Cardiac muscle cell (in vitro differentiated cells and primary cell): ENCODE measurements at regions not wholly inside any gene's neighbourhood (a gene's known extent, or its start where the extent isn't known, plus 50 kb on each side); places are given as distances from the start of the nearest gene placed in this dataset.

Experiments
- DNase-seq, 2 donors: peaks; one replicate each; pipeline versions ENCODE4 v3.0.0 to v3.0.0-alpha.2; 2010 to 2017; ENCODE audit warnings: low read depth in 1 of 2, low spot score in 1 of 2
- H3K27ac ChIP-seq: fragments of 200-600 bp; sonication (generic); 2 replicates; pipeline ENCODE4 v1.5.1; 2016
- H3K27me3 ChIP-seq: fragments of 200-600 bp; sonication (generic); 2 replicates; pipeline ENCODE4 v1.6.0; 2016; ENCODE audit warnings: control low read depth
- H3K36me3 ChIP-seq: fragments of 200-600 bp; sonication (generic); 2 replicates; pipeline ENCODE4 v1.5.1; 2016; ENCODE audit warnings: control low read depth
- H3K4me1 ChIP-seq: fragments of 200-600 bp; sonication (generic); 2 replicates; pipeline ENCODE4 v1.8.1; 2017; ENCODE audit warnings: low read depth, mild to moderate bottlenecking, mixed run types
- H3K4me3 ChIP-seq: fragments of 200-600 bp; sonication (generic); 2 replicates; pipeline ENCODE4 v1.5.1; 2016; ENCODE audit warnings: mild to moderate bottlenecking
- H3K9me3 ChIP-seq: fragments of 200-600 bp; sonication (generic); 2 replicates; pipeline ENCODE4 v1.5.1; 2017; ENCODE audit warnings: low read depth, mild to moderate bottlenecking, control low read depth
- TF ChIP-seq, protein P1 (sequence below): IDR thresholded peaks from 2 replicates; pipeline ENCODE4 v1.5.1; 2012; ENCODE audit warnings: low read depth, mild to moderate bottlenecking, low read length

DNA sequence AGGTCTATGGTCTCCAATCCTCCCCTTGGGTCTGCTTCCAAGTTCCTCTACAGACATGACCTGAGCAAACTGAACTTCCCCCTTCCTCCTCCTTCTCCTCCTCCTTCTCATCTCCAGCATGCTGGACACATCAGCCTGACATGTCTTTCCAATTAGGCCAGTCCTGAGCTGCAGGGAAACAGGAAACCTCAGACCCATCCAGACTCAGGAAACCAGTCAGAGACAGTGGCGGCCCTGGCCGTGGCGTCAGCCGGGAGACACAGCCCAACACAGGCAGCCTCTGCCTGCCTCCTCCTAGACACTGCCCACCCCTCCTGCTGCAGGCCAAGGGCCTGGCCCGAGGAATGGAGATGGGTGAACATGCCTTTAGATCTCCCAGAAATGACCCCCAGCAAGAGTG lies 468.8 kb downstream of the BCL11B start:
- H3K9me3 ChIP-seq = no peaks in the 10 kb centered on the region
- no peak for DNase-seq
- H3K4me3 ChIP-seq = no peak overlapping the region
- H3K4me1 ChIP-seq = no peaks in the 10 kb centered on the region
- TF ChIP-seq, protein P1, sequence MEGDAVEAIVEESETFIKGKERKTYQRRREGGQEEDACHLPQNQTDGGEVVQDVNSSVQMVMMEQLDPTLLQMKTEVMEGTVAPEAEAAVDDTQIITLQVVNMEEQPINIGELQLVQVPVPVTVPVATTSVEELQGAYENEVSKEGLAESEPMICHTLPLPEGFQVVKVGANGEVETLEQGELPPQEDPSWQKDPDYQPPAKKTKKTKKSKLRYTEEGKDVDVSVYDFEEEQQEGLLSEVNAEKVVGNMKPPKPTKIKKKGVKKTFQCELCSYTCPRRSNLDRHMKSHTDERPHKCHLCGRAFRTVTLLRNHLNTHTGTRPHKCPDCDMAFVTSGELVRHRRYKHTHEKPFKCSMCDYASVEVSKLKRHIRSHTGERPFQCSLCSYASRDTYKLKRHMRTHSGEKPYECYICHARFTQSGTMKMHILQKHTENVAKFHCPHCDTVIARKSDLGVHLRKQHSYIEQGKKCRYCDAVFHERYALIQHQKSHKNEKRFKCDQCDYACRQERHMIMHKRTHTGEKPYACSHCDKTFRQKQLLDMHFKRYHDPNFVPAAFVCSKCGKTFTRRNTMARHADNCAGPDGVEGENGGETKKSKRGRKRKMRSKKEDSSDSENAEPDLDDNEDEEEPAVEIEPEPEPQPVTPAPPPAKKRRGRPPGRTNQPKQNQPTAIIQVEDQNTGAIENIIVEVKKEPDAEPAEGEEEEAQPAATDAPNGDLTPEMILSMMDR = no peak
- no peak overlapping the region for H3K27ac ChIP-seq
- H3K36me3 ChIP-seq = no peaks in the 10 kb centered on the region
- H3K27me3 ChIP-seq = no peaks in the 10 kb centered on the region

DNA sequence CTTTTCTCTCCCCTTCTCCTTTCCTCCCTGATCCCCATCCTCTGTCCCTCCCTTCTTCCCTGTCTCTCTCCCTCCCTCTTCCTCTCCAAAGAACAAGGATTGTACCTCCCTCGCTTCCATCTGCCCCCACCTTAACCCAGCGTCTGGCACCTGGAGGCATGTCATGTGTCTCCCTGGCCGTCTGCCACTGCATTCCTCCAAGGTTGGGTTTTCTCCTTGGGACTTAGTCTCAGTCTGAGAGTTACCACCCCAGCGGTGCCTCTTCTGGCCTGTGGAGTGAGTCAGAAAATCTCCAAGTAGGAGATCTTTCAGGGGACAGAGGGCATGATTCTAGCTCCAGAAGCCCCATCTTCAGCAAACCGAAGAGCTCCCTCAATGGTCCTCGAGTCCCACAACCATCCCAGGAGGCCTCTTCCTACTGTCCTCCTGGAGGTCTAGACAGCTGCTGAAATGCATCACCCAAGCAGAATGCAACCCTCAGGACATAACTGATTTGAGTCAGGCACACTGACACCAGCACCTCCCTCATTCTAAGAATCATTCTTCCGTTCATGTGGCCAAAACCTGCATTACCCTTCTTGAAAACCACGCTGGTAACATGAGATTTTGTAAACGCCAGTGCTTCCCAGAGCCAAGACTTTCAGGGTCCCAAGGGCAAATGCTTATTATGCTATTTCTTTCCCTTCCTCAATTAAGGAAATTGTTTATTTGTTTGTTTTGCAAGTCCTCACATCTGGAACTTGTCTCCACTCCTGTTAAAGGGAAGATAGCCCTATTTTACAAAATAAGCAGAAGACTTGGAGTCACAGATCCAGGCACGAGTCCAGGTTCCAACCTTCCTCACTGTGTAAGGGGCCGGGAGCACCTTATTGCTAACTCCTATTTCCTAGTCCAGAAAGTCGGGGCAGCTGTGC lies 463.2 kb downstream of the BCL11B start:
- Histone ChIP-seq H3K9me3 (no peaks in the 10 kb centered on the region), H3K36me3 (no peaks in the 10 kb centered on the region)
- DNase-seq = no peak

DNA sequence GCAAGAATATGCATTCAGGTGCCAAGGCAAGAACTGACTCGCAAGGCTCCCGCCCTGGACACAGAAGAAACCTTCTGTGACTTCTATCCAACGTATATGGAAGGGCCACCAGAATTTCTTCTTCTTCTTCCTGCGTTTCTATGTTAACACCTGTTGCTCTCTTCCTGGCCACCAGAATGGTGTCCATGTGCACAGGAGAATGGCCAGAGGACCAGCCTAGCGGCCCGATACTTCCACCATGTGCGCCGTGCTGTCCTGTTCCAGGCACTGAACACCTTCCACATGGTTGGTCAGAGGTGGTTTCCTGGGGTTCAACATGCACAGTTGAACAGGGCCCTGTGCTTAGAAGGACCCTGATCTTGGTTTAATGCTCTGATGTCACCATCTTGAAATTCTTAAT lies 455.8 kb downstream of the BCL11B start:
- H3K27me3 ChIP-seq = no peaks in the 10 kb centered on the region
- H3K27ac ChIP-seq = no peak overlapping the region
- no peak for DNase-seq
- H3K4me3 ChIP-seq = no peak overlapping the region
- H3K4me1 ChIP-seq = no peaks in the 10 kb centered on the region
- no peaks in the 10 kb centered on the region for H3K9me3 ChIP-seq
- TF ChIP-seq, protein P1 = no peak
- no peaks in the 10 kb centered on the region for H3K36me3 ChIP-seq

More for the DNA sequence above, 463.2 kb downstream of the BCL11B start:
- Histone ChIP-seq H3K27me3 (no peaks in the 10 kb centered on the region), H3K4me3 (no peak overlapping the region), H3K4me1 (no peaks in the 10 kb centered on the region), H3K27ac (no peak overlapping the region)
- TF ChIP-seq, protein P1 = no peak

DNA sequence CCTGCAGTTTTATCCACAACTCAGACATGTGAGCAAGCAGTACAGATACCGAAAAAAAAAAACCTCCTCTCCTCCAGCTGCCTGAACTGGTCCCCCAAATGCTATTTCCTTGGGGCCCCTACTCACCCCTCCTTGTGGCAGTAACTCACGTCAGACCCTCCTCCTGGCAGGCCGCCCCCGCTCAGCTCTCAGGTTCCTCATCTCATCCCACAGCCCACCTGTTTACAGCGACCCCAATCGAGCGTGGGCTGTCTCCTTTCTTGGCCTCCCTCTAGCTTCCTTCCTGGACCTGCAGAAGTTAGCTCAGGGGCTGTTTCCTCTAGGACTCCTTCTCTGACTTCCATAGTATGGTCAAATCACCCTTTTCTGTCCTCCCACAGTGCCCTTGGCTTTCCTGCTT lies 455.3 kb downstream of the BCL11B start:
- no peaks in the 10 kb centered on the region for H3K9me3 ChIP-seq
- H3K27ac ChIP-seq = no peak overlapping the region
- H3K4me1 ChIP-seq = no peaks in the 10 kb centered on the region
- H3K27me3 ChIP-seq = no peaks in the 10 kb centered on the region
- DNase-seq = no peak
- no peak overlapping the region for H3K4me3 ChIP-seq
- TF ChIP-seq, protein P1 = no peak
- H3K36me3 ChIP-seq = no peaks in the 10 kb centered on the region

DNA sequence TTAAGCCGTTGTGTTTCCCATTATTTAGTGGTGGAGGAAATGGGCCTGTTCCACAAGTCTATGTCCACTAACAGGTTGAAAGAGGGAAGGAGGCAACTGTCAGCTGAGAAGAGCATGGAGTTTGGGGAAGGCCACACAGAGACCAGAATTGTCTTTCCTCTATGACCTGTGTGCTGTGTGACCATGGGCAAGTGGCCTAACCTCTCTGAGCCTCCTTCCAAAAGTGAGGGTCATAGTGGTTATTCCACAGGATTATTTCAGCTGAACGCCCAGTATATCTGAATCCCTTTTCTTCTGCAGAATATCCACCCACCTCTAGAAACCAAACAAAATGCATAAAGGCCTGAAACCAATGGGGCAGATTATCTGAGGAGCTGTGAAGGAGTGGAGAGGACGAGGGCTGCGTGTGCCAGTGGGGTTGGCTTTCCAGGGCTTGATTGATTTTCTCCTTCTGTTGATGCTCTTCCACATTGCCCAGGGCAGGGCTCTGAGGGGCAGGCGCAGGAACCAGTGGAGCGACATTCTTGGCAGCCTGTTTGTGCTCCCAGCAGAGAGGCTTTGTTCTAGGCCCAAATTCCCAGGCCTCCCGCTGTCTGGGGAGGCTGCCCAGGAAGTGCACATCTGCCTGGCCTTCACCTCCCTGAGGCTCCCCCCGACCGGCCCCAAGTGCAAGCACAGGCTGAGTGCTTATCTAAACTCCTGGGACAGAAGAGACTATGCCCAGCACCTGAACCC lies 452.7 kb downstream of the BCL11B start:
- no peak overlapping the region for H3K27ac ChIP-seq
- H3K4me3 ChIP-seq = no peak overlapping the region
- TF ChIP-seq, protein P1 = no peak
- no peaks in the 10 kb centered on the region for H3K9me3 ChIP-seq
- H3K36me3 ChIP-seq = no peaks in the 10 kb centered on the region
- no peaks in the 10 kb centered on the region for H3K4me1 ChIP-seq
- DNase-seq = no peak
- no peaks in the 10 kb centered on the region for H3K27me3 ChIP-seq
